GM20000 (cell line): ENCODE measurements at regions not wholly inside any gene's neighbourhood (a gene's known extent, or its start where the extent isn't known, plus 50 kb on each side); places are given as distances from the start of the nearest gene placed in this dataset.
"Not testable (repeated sequence)": the region's sequence is repeated elsewhere in the genome, so short reads cannot be mapped to it uniquely, and the experiment has no call there.

Experiments
- DNase-seq: peaks from one replicate; pipeline ENCODE4 v3.0.0; 2012; ENCODE audit warnings: low spot score
- TF ChIP-seq, protein P1 (sequence below): IDR thresholded peaks from 2 replicates; pipeline ENCODE4 v1.5.1; 2012; ENCODE audit warnings: mild to moderate bottlenecking, control low read depth; ENCODE audit errors: extremely low read depth, missing control alignments

DNA sequence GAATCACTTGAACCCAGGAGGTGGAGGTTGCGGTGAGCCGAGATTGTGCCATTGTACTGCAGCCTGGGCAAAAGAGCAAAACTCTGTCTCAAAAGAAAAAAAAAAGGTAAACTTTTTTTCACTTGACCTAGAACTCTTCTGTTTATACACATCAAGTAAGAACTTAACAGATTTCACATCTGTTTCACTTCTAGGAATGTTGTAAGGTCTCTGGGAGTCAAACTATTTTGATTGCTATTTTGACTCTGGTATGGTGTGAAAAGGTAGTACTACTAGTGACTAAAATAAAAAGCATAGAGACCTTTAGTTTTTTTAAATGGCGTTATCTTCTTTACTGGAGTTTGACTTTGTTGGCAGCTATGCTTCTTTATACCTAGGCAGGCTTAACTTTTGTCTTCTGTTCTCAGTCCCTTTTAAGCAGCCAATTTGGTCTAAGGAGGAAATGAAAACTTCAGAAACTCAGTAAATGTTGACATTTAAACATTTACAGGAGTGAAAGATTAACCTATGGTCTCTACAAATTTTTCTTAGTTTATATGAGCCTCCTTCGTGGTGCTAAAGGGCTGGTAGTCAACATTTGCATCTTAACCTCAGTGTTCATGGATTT, 84.7 kb downstream of the METTL2B start:
- DNase-seq, result not testable (repeated sequence)

DNA sequence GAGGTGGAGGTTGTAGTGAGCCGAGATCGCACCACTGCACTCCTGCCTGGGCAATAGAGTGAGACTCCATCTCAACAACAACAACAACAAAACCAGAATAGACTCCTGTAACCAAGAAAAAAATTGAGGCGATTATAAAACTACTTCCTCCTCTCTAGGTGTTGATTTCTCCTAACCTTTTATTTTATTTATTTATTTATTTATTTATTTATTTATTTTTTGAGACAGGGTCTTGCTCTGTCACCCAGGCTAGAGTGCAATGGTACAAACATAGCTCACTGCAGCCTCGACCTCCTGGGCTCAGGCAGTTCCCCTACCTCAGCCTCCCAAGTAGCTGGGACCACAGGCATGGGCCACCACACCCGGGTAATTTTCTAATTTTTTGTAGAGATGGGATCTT, 86.2 kb downstream of the METTL2B start:
- DNase-seq, result not testable (repeated sequence)

DNA sequence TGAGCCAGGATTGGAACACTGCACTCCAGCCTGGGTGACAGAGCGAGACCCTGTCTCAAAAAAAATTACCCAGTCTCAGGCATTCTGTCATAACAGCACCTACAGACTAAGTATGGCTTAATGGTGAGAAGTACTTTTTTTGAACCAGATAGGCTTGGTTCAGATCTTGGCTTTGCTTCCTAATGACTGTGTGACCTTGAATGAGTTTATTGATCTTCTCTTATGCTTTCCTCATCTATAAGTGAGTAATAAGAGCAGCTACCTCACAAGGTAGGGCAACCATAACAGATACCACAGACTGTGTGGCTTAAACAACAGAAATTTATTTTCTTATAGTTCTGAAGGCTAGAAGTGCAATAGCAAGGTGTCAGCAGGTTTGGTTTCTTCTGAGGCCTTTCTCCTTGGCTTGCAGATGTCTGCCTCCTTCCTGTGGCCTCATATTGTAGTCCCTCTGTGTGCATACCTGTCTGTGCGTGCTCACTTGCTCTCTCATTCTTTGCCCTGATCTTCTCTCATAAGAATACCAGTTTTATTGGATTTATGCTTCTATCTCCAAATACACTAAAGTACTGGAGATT, 87.7 kb downstream of the METTL2B start:
- DNase-seq, result not testable (repeated sequence)

DNA sequence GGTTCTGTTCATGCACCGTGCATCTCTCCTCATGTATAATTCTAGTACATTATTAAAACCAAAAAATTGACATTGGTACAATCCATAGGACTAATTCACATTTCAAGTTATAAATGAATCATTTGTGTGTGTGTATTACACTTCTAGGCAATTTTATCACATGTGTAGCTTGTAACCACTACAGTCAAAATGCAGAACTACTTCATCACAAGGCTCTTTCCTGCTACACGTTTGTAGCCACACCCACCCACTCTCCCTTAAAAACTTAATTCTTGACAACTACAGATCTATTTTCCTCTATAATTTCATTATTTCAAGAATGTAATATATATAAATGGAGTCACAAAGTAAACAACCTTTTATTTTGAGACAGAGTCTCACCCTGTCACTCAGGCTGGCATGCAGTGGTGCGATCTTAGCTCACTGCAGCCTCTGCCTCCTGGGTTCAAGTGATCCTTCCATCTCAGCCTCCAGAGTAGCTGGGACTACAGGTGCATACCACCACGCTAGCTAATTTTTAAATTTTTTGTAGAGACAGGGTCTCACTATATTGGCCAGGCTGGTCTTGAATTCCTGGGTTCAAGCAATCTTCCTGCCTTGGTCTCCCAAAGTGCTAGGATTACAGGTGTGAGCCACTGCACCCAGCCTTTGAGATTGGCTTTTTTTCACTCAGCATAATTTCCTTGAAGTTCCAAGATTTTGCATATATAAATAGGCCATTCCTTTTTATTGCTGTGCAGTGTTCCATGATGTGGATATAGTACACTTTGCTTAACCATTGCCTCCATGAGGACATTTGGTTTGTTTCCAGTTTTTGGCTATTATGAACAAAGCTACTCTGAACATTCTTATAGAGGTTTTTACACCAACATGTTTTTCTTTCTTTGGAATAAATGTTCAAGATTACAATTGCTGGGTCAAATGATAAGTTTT, 88.7 kb downstream of the METTL2B start:
- not testable (repeated sequence) for DNase-seq

DNA sequence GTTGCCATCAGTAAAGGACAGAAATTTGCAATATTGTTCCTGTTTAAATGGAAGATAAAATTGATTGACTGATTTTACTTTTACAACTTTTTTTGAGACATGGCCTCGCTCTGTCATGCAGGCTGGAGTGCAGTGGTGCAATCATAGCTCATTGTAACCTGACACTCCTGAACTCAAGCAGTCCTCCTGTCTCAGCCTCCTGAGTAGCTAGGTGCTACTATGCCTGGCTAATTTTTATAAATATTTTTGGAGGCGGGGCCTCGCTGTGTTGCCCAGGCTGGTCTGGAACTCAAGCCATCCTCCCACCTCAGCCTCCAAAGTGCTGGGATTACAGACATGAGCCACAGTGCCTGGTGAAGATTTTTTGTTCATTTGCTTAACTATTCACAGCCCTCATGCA, 96.8 kb upstream of the GARIN1A start:
- DNase-seq, result not testable (repeated sequence)

DNA sequence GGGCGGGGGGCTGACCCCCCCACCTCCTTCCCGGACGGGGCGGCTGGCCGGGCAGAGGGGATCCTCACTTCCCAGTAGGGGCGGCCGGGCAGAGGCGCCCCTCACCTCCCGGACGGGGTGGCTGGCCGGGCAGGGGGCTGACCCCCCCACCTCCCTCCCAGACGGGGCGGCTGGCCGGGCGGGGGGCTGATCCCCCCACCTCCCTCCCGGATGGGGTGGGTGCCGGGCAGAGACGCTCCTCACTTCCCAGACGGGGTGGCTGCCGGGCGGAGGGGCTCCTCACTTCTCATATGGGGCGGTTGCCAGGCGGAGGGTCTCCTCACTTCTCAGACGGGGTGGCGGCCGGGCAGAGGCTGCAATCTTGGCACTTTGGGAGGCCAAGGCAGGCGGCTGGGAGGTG, 95.1 kb upstream of the GARIN1A start:
- DNase-seq, result not testable (repeated sequence)

DNA sequence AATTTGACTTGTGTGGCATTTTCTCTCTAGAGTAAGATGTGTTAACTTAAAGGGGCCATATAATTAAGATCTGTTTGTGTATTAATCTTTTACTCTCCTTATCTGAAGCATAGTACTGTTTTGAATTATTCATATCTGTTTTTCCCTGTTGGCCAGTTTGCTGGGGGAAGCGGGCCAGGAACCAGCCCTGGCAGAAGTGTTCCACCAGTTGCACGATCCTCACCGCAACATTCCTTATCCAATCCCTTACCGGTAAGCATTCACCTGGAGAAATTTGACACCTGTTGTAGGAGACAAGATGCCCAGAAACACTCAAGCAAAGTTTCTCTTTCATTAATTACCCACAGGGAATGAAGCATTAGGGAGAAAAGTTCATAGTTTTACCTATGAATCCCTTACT, 92.2 kb upstream of the GARIN1A start:
- DNase-seq, result not testable (repeated sequence)

DNA sequence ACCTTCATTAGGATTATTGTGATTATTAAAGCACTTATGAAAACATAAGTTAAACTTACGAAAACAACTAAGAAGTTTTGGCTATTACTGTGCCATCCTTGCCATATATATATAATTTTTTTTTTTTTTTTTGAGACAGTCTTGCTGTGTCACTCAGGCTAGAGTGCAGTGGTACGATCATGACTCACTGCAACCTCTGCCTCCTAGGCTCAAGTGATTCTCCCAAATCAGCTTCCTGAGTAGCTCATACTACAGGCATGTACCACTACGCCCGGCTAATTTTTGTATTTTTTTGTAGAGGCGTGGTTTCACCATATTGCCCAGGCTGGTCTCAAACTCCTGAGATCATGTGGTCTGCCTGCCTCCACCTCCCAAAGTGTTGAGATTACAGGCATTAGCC, 91.0 kb upstream of the GARIN1A start:
- not testable (repeated sequence) for DNase-seq

DNA sequence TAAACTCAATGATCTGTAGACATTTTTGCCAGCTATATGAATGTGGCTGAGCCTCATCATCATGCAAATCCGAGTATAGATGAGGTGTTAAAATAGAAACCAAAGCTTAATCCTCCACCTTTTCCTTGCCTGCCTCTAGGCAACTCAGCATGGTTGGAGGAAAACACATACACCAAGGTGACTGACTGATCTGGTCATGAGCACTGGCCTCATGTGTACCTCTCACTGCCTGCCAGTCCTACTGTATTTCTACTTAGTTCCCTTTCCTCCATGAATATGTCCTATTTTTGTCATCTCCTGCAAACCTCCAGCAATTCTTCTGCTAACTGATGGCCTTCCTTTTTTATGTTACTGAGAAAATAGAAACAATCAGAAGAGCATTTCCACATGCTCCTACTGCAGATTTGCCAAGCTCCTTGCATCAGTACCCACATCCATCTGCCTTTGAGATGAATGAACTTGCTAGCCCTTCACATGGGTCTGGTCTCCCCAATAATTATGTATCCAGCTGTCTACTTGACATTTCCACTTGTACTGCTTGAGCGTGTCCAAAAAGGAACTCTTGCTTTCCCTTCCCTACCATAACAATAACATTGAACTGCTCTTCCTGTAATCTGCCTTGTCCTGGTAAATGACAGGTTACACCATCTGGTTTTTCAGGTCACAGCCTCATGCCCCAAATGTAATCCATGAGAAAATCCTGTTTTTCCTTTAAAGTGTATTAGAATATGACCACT, 90.1 kb upstream of the GARIN1A start:
- DNase-seq, result not testable (repeated sequence)

DNA sequence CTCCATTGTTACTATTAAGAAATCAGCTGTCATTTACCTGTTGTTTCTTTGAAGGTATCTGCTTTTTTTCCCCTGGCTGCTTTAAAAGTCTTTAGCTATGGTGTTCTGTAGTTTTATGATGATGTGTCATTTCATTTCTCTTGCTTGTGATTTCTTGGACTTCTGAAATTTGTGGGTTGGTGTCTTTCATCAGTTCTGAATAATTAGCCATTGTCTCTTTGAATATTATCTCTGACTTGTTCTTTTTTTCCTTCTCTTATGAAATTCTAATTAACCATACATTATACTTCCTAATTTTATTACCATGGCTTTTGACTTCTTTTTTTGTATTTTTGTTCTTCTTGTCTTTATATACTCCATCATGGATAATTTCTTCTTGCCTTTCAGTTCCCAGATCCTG, 85.4 kb upstream of the GARIN1A start:
- DNase-seq, result not testable (repeated sequence)

DNA sequence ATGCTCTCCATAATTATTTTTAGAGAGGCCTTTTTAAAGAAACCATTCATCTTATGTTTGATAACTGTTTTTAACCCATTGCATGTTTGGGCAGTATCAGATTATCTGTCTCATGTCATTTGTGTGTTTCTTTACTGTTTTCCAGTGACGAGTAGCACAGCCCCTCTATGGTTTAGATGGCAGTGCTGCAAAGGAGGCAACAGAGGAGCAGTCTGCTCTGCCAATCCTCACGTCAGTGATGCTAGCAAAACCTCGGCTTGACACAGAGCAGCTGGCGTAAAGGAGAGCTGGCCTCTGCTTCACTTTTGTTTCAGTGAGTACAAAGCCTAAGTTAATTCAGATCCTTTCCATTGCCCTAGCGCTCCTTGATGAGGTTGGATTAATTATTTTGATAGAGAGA, 80.4 kb upstream of the GARIN1A start:
- TF ChIP-seq, protein P1, sequence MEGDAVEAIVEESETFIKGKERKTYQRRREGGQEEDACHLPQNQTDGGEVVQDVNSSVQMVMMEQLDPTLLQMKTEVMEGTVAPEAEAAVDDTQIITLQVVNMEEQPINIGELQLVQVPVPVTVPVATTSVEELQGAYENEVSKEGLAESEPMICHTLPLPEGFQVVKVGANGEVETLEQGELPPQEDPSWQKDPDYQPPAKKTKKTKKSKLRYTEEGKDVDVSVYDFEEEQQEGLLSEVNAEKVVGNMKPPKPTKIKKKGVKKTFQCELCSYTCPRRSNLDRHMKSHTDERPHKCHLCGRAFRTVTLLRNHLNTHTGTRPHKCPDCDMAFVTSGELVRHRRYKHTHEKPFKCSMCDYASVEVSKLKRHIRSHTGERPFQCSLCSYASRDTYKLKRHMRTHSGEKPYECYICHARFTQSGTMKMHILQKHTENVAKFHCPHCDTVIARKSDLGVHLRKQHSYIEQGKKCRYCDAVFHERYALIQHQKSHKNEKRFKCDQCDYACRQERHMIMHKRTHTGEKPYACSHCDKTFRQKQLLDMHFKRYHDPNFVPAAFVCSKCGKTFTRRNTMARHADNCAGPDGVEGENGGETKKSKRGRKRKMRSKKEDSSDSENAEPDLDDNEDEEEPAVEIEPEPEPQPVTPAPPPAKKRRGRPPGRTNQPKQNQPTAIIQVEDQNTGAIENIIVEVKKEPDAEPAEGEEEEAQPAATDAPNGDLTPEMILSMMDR, result no peak
- DNase-seq, result no peak

DNA sequence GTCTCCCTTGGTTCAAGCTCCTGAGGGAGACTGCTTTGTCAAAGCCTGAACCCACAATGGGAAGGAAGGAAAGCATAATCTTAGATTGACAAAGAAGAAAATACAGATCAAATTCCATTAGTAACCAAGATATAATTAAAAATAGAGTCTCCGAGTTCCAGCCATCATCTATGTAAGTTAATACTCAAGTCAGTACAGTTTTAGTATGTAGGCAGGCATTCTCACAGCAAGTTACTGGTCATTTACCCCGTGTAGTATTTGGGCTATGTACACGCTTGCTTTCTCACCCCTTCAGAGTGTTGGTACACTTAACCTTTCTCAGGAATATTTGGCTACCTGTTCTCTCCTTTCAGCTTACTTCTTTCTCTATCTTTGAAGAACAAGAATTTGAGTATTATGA, 79.9 kb upstream of the GARIN1A start:
- DNase-seq, result not testable (repeated sequence)

DNA sequence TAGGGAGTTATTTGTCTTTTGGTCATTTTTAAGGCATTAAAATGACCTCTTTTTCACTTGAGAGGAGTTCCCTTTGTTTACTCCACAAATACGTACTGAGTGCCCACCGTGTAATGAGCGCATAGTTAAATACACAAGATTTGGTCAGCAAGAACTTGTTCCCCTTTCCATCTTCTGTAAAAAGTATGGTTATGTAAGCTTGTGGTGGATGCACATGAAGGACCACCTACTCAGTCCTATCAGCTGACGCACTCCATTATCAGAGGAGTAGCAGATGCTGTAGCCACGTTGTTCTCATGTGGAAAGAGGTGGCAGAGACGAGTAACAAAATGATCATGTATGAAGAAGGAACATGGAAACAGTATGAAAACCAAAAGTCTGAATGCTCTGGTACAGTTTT, 78.0 kb upstream of the GARIN1A start:
- not testable (repeated sequence) for DNase-seq

DNA sequence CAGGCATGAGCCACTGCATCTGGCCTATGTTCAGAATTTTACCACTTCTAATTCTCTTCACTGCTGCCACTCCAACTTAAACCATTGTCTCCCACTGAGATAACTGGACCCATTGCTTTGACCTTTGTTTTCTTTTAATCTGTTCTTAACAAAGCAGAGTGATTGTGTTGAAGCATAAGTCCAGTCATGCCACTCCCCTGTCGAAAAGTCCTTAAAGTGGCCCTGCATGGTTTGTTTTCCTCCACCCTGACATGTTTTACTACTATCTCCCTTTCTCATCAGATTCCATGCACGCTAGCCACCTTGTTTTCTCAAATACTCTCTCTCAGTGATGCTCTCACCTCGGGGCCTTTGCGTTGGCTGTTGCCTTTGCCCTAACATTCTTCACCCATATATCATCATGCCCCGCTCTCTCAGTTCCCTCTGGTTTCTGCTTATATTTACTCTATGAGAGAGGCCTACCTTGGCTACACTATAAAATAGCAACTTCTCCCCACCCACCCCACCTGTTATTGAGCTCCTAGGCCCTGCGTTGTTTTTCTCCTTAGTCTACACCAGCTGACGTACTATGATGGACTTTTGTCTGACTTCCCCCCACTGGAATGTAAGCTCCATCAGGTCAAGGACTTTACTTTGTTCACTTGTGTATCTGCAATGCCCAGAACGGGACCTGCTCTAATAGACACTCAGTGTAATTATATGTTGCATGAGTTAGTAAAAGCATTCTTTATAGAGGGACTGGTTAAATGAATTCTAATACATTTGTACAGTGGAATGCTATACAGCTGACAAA, 75.6 kb upstream of the GARIN1A start:
- not testable (repeated sequence) for DNase-seq

DNA sequence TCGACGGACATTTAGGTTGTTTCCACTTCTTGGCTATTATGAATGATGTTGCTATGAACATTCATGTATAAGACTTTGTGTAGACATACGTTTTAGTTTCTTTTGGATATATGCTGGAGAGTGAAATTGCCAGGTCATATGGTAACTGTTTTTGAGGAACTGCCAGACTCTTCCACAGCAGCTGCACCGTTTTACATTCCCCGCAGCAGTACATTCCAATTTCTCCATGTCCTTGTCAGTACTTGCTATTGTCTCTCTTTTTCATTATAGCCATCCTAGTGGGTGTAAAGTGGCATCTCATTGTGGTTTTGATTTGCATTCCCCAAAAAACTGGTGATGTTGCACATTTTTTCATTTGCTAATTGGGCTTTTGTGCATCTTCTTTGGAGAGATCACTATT, 73.1 kb upstream of the GARIN1A start:
- DNase-seq, result not testable (repeated sequence)
